K562 (cell line): ENCODE measurements at regions not wholly inside any gene's neighbourhood (a gene's known extent, or its start where the extent isn't known, plus 50 kb on each side); places are given as distances from the start of the nearest gene placed in this dataset.

Source experiments
- CREM ChIP-seq: IDR thresholded peaks from 2 replicates; pipeline ENCODE4 v1.6.1; 2014; ENCODE audit warnings: antibody characterized with exemption, low read depth
- JUND ChIP-seq, 2 experiments: IDR thresholded peaks; 2 replicates in 1 of 2; 3 replicates in 1 of 2; pipeline ENCODE4 v1.6.1; 2011; ENCODE audit warnings: borderline replicate concordance in 2 of 2, low read depth in 2 of 2, low read length in 2 of 2, improper control_type of control experiment in 1 of 2, missing biosample characterization in 1 of 2, missing genetic modification characterization in 1 of 2, missing genetic modification reagents in 1 of 2
- NCOR1 ChIP-seq: fragments of 450-650 bp; IDR thresholded peaks from 2 replicates; pipeline ENCODE4 v1.6.1; 2016; ENCODE audit warnings: mild to moderate bottlenecking, moderate library complexity
- POLR2AphosphoS5 ChIP-seq: IDR thresholded peaks from 2 replicates; pipeline ENCODE4 v1.6.1; 2011; ENCODE audit warnings: mild to moderate bottlenecking, low read depth, low read length, moderate library complexity; ENCODE audit not compliant: control insufficient read depth, insufficient read depth
- STAG1 ChIP-seq: sonication (generic); formaldehyde crosslinking; IDR thresholded peaks from 2 replicates; pipeline ENCODE4 v1.5.0; 2020; ENCODE audit warnings: missing genetic modification reagents, borderline replicate concordance
- ZKSCAN3 ChIP-seq: fragments of 250-450 bp; sonication (Bioruptor Pico); IDR thresholded peaks from 2 replicates; pipeline ENCODE4 v1.4.0; 2020
- ZNF644 ChIP-seq: fragments of 200-800 bp; sonication (Bioruptor generic); IDR thresholded peaks from 2 replicates; pipeline ENCODE4 v1.6.1; 2016; ENCODE audit warnings: low read depth, missing genetic modification characterization, missing compliant biosample characterization
- TF ChIP-seq, protein P1 (sequence below), 3 experiments: IDR thresholded peaks in 2 of 3; conservative IDR thresholded peaks in 1 of 3; 2 replicates each; pipeline ENCODE4 v1.5.1; 2011 to 2012; ENCODE audit warnings: low read length in 3 of 3, mild to moderate bottlenecking in 3 of 3, control low read depth in 2 of 3, improper control_type of control experiment in 1 of 3, inconsistent platforms in 1 of 3, low read depth in 1 of 3, mixed read lengths in 1 of 3, moderate library complexity in 1 of 3; ENCODE audit not compliant: insufficient read depth in 2 of 3

GRCh38 chr2:522776-523175, 154.4 kb downstream of the TMEM18 start:
- TF ChIP-seq, protein P1, sequence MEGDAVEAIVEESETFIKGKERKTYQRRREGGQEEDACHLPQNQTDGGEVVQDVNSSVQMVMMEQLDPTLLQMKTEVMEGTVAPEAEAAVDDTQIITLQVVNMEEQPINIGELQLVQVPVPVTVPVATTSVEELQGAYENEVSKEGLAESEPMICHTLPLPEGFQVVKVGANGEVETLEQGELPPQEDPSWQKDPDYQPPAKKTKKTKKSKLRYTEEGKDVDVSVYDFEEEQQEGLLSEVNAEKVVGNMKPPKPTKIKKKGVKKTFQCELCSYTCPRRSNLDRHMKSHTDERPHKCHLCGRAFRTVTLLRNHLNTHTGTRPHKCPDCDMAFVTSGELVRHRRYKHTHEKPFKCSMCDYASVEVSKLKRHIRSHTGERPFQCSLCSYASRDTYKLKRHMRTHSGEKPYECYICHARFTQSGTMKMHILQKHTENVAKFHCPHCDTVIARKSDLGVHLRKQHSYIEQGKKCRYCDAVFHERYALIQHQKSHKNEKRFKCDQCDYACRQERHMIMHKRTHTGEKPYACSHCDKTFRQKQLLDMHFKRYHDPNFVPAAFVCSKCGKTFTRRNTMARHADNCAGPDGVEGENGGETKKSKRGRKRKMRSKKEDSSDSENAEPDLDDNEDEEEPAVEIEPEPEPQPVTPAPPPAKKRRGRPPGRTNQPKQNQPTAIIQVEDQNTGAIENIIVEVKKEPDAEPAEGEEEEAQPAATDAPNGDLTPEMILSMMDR (IDR thresholded peaks at IDR 0.05 in 2 of 3, conservative IDR thresholded peaks at IDR 0.05 in 1 of 3; ENCODE audit: insufficient read depth in 2 of 3, low read depth in 1 of 3, low read length in 3 of 3), result no peak
- TF ChIP-seq ZNF644 (tag) (no peak), CREM (no peak), JUND (IDR thresholded peaks at IDR 0.05; ENCODE audit: borderline replicate concordance, low read depth, low read length) (no peak), JUND (tag; IDR thresholded peaks at IDR 0.05; ENCODE audit: borderline replicate concordance, low read depth, low read length) (no peak), NCOR1 (no peak), STAG1 (CRISPR knock-in tag) (no peak), ZKSCAN3 (CRISPR knock-in tag) (no peak), POLR2AphosphoS5 (no peak)
